Skeletal muscle satellite cell (primary cell): ENCODE measurements at regions not wholly inside any gene's neighbourhood (a gene's known extent, or its start where the extent isn't known, plus 50 kb on each side); places are given as distances from the start of the nearest gene placed in this dataset.
"Not testable (repeated sequence)": the region's sequence is repeated elsewhere in the genome, so short reads cannot be mapped to it uniquely, and the experiment has no call there.

Experiments used
- H3K27me3 ChIP-seq: 2 replicates; pipeline ENCODE4 v1.7.0; 2013; ENCODE audit warnings: low read length; ENCODE audit not compliant: control insufficient read depth, insufficient read depth
- H3K36me3 ChIP-seq: 2 replicates; pipeline ENCODE4 v1.7.0; 2013; ENCODE audit warnings: mild to moderate bottlenecking, control low read depth, low read length; ENCODE audit not compliant: insufficient read depth
- H3K4me1 ChIP-seq: 2 replicates; pipeline ENCODE4 v1.7.0; 2013; ENCODE audit warnings: low read length; ENCODE audit not compliant: control insufficient read depth, insufficient read depth
- H3K4me2 ChIP-seq: 2 replicates; pipeline ENCODE4 v1.7.0; 2013; ENCODE audit warnings: mild to moderate bottlenecking, low read length
- H3K4me3 ChIP-seq: 2 replicates; pipeline ENCODE4 v1.7.0; 2013; ENCODE audit warnings: low read length
- H3K9ac ChIP-seq: 2 replicates; pipeline ENCODE4 v1.7.0; 2013; ENCODE audit warnings: mild to moderate bottlenecking, low read depth, low read length, moderate library complexity
- H3K9me3 ChIP-seq: replicated peaks from 2 replicates; pipeline ENCODE4 v1.7.0; 2013; ENCODE audit warnings: mild to moderate bottlenecking, control low read depth, low read length

- no peak overlapping the region for H3K4me3 ChIP-seq
- no peaks in the 10 kb centered on the region for H3K4me1 ChIP-seq
- no peaks in the 10 kb centered on the region for H3K9me3 ChIP-seq
- H3K36me3 ChIP-seq: no peaks in the 10 kb centered on the region
- no peaks in the 10 kb centered on the region for H3K27me3 ChIP-seq
- no peak overlapping the region for H3K9ac ChIP-seq
- no peak overlapping the region for H3K4me2 ChIP-seq
Measured at GRCh38 chr14:39641224-39641623, 209.0 kb upstream of the FBXO33 start.

GRCh38 chr14:39639009-39639408 is 206.8 kb upstream of the FBXO33 start:
- H3K9ac ChIP-seq, H3K36me3 ChIP-seq, H3K4me2 ChIP-seq, H3K9me3 ChIP-seq, H3K4me1 ChIP-seq, H3K4me3 ChIP-seq, H3K27me3 ChIP-seq: not testable (repeated sequence)

- Histone ChIP-seq H3K9me3 (peaks cover 3% of the 10 kb centered on the region), H3K4me3 (no peak overlapping the region), H3K27me3 (no peaks in the 10 kb centered on the region), H3K36me3 (no peaks in the 10 kb centered on the region), H3K4me2 (no peak overlapping the region), H3K4me1 (no peaks in the 10 kb centered on the region), H3K9ac (no peak overlapping the region)
Measured at GRCh38 chr14:39628087-39628486, 195.9 kb upstream of the FBXO33 start.

- H3K9ac ChIP-seq: no peak overlapping the region
- no peaks in the 10 kb centered on the region for H3K27me3 ChIP-seq
- H3K4me2 ChIP-seq: no peak overlapping the region
- peaks cover 3% of the 10 kb centered on the region for H3K9me3 ChIP-seq
- H3K36me3 ChIP-seq: no peaks in the 10 kb centered on the region
- no peak overlapping the region for H3K4me3 ChIP-seq
- H3K4me1 ChIP-seq: no peaks in the 10 kb centered on the region
Measured at GRCh38 chr14:39626589-39627576, 194.7 kb upstream of the FBXO33 start.

GRCh38 chr14:39621678-39622077 is 189.4 kb upstream of the FBXO33 start:
- no peaks in the 10 kb centered on the region for H3K36me3 ChIP-seq
- H3K27me3 ChIP-seq: no peaks in the 10 kb centered on the region
- no peak overlapping the region for H3K4me2 ChIP-seq
- H3K4me3 ChIP-seq: no peak overlapping the region
- H3K4me1 ChIP-seq: no peaks in the 10 kb centered on the region
- no peak overlapping the region for H3K9ac ChIP-seq
- H3K9me3 ChIP-seq: no peaks in the 10 kb centered on the region

GRCh38 chr14:39621223-39621622 is 189.0 kb upstream of the FBXO33 start:
- H3K4me2 ChIP-seq: no peak overlapping the region
- H3K27me3 ChIP-seq: no peaks in the 10 kb centered on the region
- no peak overlapping the region for H3K9ac ChIP-seq
- no peaks in the 10 kb centered on the region for H3K4me1 ChIP-seq
- no peaks in the 10 kb centered on the region for H3K36me3 ChIP-seq
- no peaks in the 10 kb centered on the region for H3K9me3 ChIP-seq
- no peak overlapping the region for H3K4me3 ChIP-seq

GRCh38 chr14:39617537-39617936 is 185.3 kb upstream of the FBXO33 start:
- no peaks in the 10 kb centered on the region for H3K9me3 ChIP-seq

GRCh38 chr14:39615352-39615751 is 183.1 kb upstream of the FBXO33 start:
- no peaks in the 10 kb centered on the region for H3K9me3 ChIP-seq
- no peaks in the 10 kb centered on the region for H3K36me3 ChIP-seq
- H3K4me2 ChIP-seq: no peak overlapping the region
- H3K27me3 ChIP-seq: no peaks in the 10 kb centered on the region
- H3K4me1 ChIP-seq: no peaks in the 10 kb centered on the region
- no peak overlapping the region for H3K9ac ChIP-seq
- no peak overlapping the region for H3K4me3 ChIP-seq

More at GRCh38 chr14:39617537-39617936, 185.3 kb upstream of the FBXO33 start:
- H3K4me3 ChIP-seq: no peak overlapping the region
- no peaks in the 10 kb centered on the region for H3K27me3 ChIP-seq
- H3K4me2 ChIP-seq: no peak overlapping the region
- H3K4me1 ChIP-seq: no peaks in the 10 kb centered on the region
- H3K36me3 ChIP-seq: no peaks in the 10 kb centered on the region
- H3K9ac ChIP-seq: no peak overlapping the region

- no peak overlapping the region for H3K9ac ChIP-seq
- no peaks in the 10 kb centered on the region for H3K9me3 ChIP-seq
- H3K4me3 ChIP-seq: no peak overlapping the region
- no peak overlapping the region for H3K4me2 ChIP-seq
- H3K4me1 ChIP-seq: no peaks in the 10 kb centered on the region
- H3K36me3 ChIP-seq: no peaks in the 10 kb centered on the region
- no peaks in the 10 kb centered on the region for H3K27me3 ChIP-seq
Measured at GRCh38 chr14:39614297-39614923, 182.2 kb upstream of the FBXO33 start.

- Histone ChIP-seq H3K4me2 (no peak overlapping the region), H3K9me3 (peaks cover 2% of the 10 kb centered on the region), H3K27me3 (no peaks in the 10 kb centered on the region), H3K36me3 (no peaks in the 10 kb centered on the region), H3K4me1 (no peaks in the 10 kb centered on the region), H3K9ac (no peak overlapping the region), H3K4me3 (no peak overlapping the region)
Measured at GRCh38 chr14:39609119-39609518, 176.9 kb upstream of the FBXO33 start.

- Histone ChIP-seq H3K4me3 (no peak overlapping the region), H3K9ac (no peak overlapping the region), H3K4me1 (no peaks in the 10 kb centered on the region), H3K9me3 (peaks cover 2% of the 10 kb centered on the region), H3K4me2 (no peak overlapping the region), H3K27me3 (no peaks in the 10 kb centered on the region), H3K36me3 (no peaks in the 10 kb centered on the region)
Measured at GRCh38 chr14:39607978-39608377, 175.7 kb upstream of the FBXO33 start.
